ENCODE measurements at regions not wholly inside any gene's neighbourhood (a gene's known extent, or its start where the extent isn't known, plus 50 kb on each side); places are given as distances from the start of the nearest gene placed in this dataset.

DNA sequence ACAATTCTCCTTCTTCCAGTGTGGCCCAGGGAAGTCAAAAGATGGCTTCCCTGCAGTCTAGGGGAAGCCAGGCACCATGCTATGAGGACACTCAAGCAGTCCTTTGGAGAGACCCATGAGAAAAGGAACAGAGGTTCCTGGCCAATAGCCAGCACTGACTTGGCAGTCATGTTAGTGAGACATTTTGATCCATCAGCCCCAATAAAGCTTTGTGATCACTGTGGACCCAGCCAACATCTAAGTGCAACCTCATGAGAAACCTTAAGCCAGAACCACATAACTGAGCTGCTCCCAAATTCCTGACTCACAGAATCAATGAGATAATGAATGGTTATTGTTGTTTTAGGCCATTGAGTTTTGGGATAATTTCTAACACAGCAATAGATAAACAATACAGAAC, 51.0 kb upstream of the NAP1L1 start:
- FAIRE-seq, result no peak

More for the DNA sequence above, 51.0 kb upstream of the NAP1L1 start:
- DNase-seq (ENCODE audit: insufficient read length, low spot score), result no peak

Data from GM19239 (cell line).